H1 (cell line): ENCODE measurements at regions not wholly inside any gene's neighbourhood (a gene's known extent, or its start where the extent isn't known, plus 50 kb on each side); places are given as distances from the start of the nearest gene placed in this dataset.

Experiments used
- ATF2 ChIP-seq: IDR thresholded peaks from 2 replicates; pipeline ENCODE4 v1.6.1; 2012; ENCODE audit warnings: low read length, inconsistent platforms
- CBX5 ChIP-seq: fragments of 300-800, 300-1000 bp; sonication (generic); IDR thresholded peaks from 2 replicates; pipeline ENCODE4 v1.7.1; 2016; ENCODE audit warnings: antibody characterized with exemption, low read length, low read depth
- CBX8 ChIP-seq: fragments of 300-800, 300-1000 bp; sonication (generic); IDR thresholded peaks from 2 replicates; pipeline ENCODE4 v1.7.1; 2016; ENCODE audit warnings: low read depth, low read length, borderline replicate concordance
- EZH2 ChIP-seq: fragments of 200-600 bp; sonication (generic); IDR thresholded peaks from 2 replicates; pipeline ENCODE4 v1.7.1; 2012; ENCODE audit warnings: low read depth, mild to moderate bottlenecking, moderate library complexity, low read length, inconsistent platforms; ENCODE audit not compliant: severe bottlenecking
- RNF2 ChIP-seq: fragments of 200-900, 300-1000 bp; sonication (generic); IDR thresholded peaks from 2 replicates; pipeline ENCODE4 v1.7.1; 2016; ENCODE audit warnings: borderline replicate concordance, low read depth, mild to moderate bottlenecking, antibody characterized with exemption, low read length; ENCODE audit not compliant: poor library complexity, severe bottlenecking; ENCODE audit errors: missing control alignments
- SAP30 ChIP-seq: fragments of 300-600 bp; sonication (generic); IDR thresholded peaks from 2 replicates; pipeline ENCODE4 v1.7.1; 2012; ENCODE audit warnings: low read length, moderate library complexity, mild to moderate bottlenecking, inconsistent platforms; ENCODE audit not compliant: insufficient read depth, insufficient replicate concordance
- SIN3A ChIP-seq, 2 experiments: IDR thresholded peaks in 1 of 2; conservative IDR thresholded peaks in 1 of 2; 2 replicates each; pipeline ENCODE4 v1.6.1; 2011 to 2012; ENCODE audit warnings: low read length in 2 of 2, improper control_type of control experiment in 1 of 2, low read depth in 1 of 2, mild to moderate bottlenecking in 1 of 2
- SP4 ChIP-seq: IDR thresholded peaks from 2 replicates; pipeline ENCODE4 v1.6.1; 2012; ENCODE audit warnings: low read length, inconsistent platforms
- TF ChIP-seq, protein P1 (sequence below): fragments of 300-600 bp; sonication (generic); IDR thresholded peaks from 2 replicates; pipeline ENCODE4 v1.7.1; 2012; ENCODE audit warnings: low read length, moderate library complexity, mild to moderate bottlenecking, inconsistent platforms; ENCODE audit not compliant: insufficient replicate concordance

- TF ChIP-seq, protein P1, sequence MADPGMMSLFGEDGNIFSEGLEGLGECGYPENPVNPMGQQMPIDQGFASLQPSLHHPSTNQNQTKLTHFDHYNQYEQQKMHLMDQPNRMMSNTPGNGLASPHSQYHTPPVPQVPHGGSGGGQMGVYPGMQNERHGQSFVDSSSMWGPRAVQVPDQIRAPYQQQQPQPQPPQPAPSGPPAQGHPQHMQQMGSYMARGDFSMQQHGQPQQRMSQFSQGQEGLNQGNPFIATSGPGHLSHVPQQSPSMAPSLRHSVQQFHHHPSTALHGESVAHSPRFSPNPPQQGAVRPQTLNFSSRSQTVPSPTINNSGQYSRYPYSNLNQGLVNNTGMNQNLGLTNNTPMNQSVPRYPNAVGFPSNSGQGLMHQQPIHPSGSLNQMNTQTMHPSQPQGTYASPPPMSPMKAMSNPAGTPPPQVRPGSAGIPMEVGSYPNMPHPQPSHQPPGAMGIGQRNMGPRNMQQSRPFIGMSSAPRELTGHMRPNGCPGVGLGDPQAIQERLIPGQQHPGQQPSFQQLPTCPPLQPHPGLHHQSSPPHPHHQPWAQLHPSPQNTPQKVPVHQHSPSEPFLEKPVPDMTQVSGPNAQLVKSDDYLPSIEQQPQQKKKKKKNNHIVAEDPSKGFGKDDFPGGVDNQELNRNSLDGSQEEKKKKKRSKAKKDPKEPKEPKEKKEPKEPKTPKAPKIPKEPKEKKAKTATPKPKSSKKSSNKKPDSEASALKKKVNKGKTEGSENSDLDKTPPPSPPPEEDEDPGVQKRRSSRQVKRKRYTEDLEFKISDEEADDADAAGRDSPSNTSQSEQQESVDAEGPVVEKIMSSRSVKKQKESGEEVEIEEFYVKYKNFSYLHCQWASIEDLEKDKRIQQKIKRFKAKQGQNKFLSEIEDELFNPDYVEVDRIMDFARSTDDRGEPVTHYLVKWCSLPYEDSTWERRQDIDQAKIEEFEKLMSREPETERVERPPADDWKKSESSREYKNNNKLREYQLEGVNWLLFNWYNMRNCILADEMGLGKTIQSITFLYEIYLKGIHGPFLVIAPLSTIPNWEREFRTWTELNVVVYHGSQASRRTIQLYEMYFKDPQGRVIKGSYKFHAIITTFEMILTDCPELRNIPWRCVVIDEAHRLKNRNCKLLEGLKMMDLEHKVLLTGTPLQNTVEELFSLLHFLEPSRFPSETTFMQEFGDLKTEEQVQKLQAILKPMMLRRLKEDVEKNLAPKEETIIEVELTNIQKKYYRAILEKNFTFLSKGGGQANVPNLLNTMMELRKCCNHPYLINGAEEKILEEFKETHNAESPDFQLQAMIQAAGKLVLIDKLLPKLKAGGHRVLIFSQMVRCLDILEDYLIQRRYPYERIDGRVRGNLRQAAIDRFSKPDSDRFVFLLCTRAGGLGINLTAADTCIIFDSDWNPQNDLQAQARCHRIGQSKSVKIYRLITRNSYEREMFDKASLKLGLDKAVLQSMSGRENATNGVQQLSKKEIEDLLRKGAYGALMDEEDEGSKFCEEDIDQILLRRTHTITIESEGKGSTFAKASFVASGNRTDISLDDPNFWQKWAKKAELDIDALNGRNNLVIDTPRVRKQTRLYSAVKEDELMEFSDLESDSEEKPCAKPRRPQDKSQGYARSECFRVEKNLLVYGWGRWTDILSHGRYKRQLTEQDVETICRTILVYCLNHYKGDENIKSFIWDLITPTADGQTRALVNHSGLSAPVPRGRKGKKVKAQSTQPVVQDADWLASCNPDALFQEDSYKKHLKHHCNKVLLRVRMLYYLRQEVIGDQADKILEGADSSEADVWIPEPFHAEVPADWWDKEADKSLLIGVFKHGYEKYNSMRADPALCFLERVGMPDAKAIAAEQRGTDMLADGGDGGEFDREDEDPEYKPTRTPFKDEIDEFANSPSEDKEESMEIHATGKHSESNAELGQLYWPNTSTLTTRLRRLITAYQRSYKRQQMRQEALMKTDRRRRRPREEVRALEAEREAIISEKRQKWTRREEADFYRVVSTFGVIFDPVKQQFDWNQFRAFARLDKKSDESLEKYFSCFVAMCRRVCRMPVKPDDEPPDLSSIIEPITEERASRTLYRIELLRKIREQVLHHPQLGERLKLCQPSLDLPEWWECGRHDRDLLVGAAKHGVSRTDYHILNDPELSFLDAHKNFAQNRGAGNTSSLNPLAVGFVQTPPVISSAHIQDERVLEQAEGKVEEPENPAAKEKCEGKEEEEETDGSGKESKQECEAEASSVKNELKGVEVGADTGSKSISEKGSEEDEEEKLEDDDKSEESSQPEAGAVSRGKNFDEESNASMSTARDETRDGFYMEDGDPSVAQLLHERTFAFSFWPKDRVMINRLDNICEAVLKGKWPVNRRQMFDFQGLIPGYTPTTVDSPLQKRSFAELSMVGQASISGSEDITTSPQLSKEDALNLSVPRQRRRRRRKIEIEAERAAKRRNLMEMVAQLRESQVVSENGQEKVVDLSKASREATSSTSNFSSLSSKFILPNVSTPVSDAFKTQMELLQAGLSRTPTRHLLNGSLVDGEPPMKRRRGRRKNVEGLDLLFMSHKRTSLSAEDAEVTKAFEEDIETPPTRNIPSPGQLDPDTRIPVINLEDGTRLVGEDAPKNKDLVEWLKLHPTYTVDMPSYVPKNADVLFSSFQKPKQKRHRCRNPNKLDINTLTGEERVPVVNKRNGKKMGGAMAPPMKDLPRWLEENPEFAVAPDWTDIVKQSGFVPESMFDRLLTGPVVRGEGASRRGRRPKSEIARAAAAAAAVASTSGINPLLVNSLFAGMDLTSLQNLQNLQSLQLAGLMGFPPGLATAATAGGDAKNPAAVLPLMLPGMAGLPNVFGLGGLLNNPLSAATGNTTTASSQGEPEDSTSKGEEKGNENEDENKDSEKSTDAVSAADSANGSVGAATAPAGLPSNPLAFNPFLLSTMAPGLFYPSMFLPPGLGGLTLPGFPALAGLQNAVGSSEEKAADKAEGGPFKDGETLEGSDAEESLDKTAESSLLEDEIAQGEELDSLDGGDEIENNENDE, result no peak
- TF ChIP-seq CBX5, result no peak
- TF ChIP-seq ATF2, result no peak
- no peak for TF ChIP-seq CBX8
- no peak for TF ChIP-seq EZH2
- TF ChIP-seq SIN3A (conservative IDR thresholded peaks at IDR 0.05 in 1 of 2, IDR thresholded peaks at IDR 0.05 in 1 of 2; ENCODE audit: low read depth in 1 of 2, low read length in 2 of 2), result no peak
- TF ChIP-seq SAP30, result no peak
- TF ChIP-seq SP4, result no peak
- no peak for TF ChIP-seq RNF2
Observed at GRCh38 chr2:220043990-220044335, 416.5 kb downstream of the SLC4A3 start (continued).
